ENCODE measurements at regions not wholly inside any gene's neighbourhood (a gene's known extent, or its start where the extent isn't known, plus 50 kb on each side); places are given as distances from the start of the nearest gene placed in this dataset.
"Not testable (repeated sequence)": the region's sequence is repeated elsewhere in the genome, so short reads cannot be mapped to it uniquely, and the experiment has no call there.

DNA sequence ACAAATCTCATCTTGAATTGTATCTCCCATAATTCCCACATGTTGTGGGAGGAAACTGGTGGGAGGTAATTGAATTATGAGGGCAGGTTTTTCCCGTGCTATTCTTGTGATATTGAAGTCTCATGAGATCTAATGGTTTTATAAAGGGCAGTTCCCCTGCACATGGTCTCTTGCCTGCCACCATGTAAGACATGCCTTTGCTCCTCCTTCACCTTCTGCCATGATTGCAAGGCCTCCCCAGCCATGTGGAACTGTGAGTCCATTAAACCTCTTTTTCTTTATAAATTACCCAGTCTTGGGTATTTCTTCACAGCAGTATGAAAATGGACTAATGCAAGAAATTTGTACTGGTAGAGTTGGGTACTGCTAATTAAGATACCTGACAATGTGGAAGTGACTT is 84.6 kb downstream of the UTRN start:
- TF ChIP-seq POLR2A (IDR thresholded peaks at IDR 0.05): not testable (repeated sequence)
- TF ChIP-seq, protein P1, sequence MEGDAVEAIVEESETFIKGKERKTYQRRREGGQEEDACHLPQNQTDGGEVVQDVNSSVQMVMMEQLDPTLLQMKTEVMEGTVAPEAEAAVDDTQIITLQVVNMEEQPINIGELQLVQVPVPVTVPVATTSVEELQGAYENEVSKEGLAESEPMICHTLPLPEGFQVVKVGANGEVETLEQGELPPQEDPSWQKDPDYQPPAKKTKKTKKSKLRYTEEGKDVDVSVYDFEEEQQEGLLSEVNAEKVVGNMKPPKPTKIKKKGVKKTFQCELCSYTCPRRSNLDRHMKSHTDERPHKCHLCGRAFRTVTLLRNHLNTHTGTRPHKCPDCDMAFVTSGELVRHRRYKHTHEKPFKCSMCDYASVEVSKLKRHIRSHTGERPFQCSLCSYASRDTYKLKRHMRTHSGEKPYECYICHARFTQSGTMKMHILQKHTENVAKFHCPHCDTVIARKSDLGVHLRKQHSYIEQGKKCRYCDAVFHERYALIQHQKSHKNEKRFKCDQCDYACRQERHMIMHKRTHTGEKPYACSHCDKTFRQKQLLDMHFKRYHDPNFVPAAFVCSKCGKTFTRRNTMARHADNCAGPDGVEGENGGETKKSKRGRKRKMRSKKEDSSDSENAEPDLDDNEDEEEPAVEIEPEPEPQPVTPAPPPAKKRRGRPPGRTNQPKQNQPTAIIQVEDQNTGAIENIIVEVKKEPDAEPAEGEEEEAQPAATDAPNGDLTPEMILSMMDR (IDR thresholded peaks at IDR 0.05): not testable (repeated sequence)
